GM12878 (cell line): ENCODE measurements at regions not wholly inside any gene's neighbourhood (a gene's known extent, or its start where the extent isn't known, plus 50 kb on each side); places are given as distances from the start of the nearest gene placed in this dataset.

Experiments used
- ATAC-seq: fragments of 200-7000 bp; cut with Tn5 transposase; 3 replicates; pipeline ENCODE4 v1.9.1; 2020; ENCODE audit warnings: mild to moderate bottlenecking, moderate library complexity
- BruUV-seq: library from RNA; stranded (reverse); fragments of 400-500 nt; replicated peaks from 2 replicates; lab custom pipeline; 2021; lab: Mats Ljungman, UMichigan
- CTCF ChIA-PET: fragments of 300-600 bp; sonication (Branson Sonifier 250); formaldehyde crosslinking; extraction: SDS; loops from one replicate; lab custom pipeline; 2021; ENCODE audit warnings: inconsistent platforms; lab: Yijun Ruan, JAX
- POLR2A ChIA-PET: fragments of 350-600 bp; formaldehyde crosslinking; extraction: SDS; loops from one replicate; lab custom pipeline; 2021; ENCODE audit warnings: inconsistent platforms; lab: Charles Lee
- RAD21 ChIA-PET: fragments of 300-600 bp; sonication (Branson Sonifier 250); formaldehyde crosslinking; loops from one replicate; lab custom pipeline; 2023; ENCODE audit warnings: antibody characterized with exemption; ENCODE audit not compliant: unreplicated experiment; lab: Charles Lee
- SMC1A ChIA-PET: fragments of 300-600 bp; sonication (Branson Sonifier 250); formaldehyde crosslinking; loops from one replicate; lab custom pipeline; 2023; ENCODE audit not compliant: unreplicated experiment, uncharacterized antibody; lab: Charles Lee
- DNase-seq: peaks from one replicate; pipeline ENCODE4 v3.0.0-alpha.2; 2011; ENCODE audit warnings: low read depth, low spot score
- FAIRE-seq: peaks from 3 replicates; lab custom pipeline; 2011; peaks lifted over from hg19 to GRCh38; lab: Jason Lieb, UNC
- H2AFZ ChIP-seq: 2 replicates; pipeline ENCODE4 v1.6.0; 2011; ENCODE audit warnings: low read depth, low read length, control low read depth; ENCODE audit not compliant: control insufficient read depth
- H3K27ac ChIP-seq: 2 replicates; pipeline ENCODE4 v1.5.1; 2011; ENCODE audit warnings: control low read depth; ENCODE audit not compliant: control insufficient read depth, insufficient read depth
- H3K27me3 ChIP-seq, 2 experiments: replicated peaks in 1 of 2; 2 replicates each; pipeline versions ENCODE4 v1.6.0 to v1.6.1; 2011; ENCODE audit warnings: low read length in 1 of 2; ENCODE audit not compliant: control insufficient read depth in 2 of 2, insufficient read depth in 2 of 2
- H3K36me3 ChIP-seq, 2 experiments: 2 replicates each; pipeline ENCODE4 v1.5.1; 2011; ENCODE audit warnings: low read length in 1 of 2; ENCODE audit not compliant: control insufficient read depth in 2 of 2, insufficient read depth in 2 of 2
- H3K4me1 ChIP-seq: 2 replicates; pipeline ENCODE4 v1.6.1; 2011; ENCODE audit warnings: mild to moderate bottlenecking, low read length, moderate library complexity, mixed read lengths; ENCODE audit not compliant: control insufficient read depth, insufficient read depth
- H3K4me2 ChIP-seq: 2 replicates; pipeline ENCODE4 v1.6.0; 2011; ENCODE audit warnings: control low read depth; ENCODE audit not compliant: control insufficient read depth, insufficient read depth
- H3K4me3 ChIP-seq: fragments of 200-600 bp; sonication (generic); 2 replicates; pipeline ENCODE4 v1.5.1; 2016
- H3K79me2 ChIP-seq: 2 replicates; pipeline ENCODE4 v1.6.0; 2011; ENCODE audit warnings: low read length; ENCODE audit not compliant: control insufficient read depth, insufficient read depth
- H3K9ac ChIP-seq: 2 replicates; pipeline ENCODE4 v1.8.0; 2011; ENCODE audit warnings: low read length, control low read depth, mixed read lengths; ENCODE audit not compliant: control insufficient read depth, insufficient read depth
- H3K9me3 ChIP-seq: replicated peaks from 3 replicates; pipeline ENCODE4 v1.5.1; 2011; ENCODE audit warnings: mild to moderate bottlenecking, low read length; ENCODE audit not compliant: control insufficient read depth, insufficient read depth
- H4K20me1 ChIP-seq: 2 replicates; pipeline ENCODE4 v1.6.0; 2011; ENCODE audit not compliant: control insufficient read depth, insufficient read depth
- CBFB ChIP-seq: IDR thresholded peaks from 2 replicates; pipeline ENCODE4 v1.6.1; 2016; ENCODE audit warnings: antibody characterized with exemption, low read depth
- CEBPZ ChIP-seq: fragments of 150-350 bp; IDR thresholded peaks from 2 replicates; pipeline ENCODE4 v1.6.1; 2016; ENCODE audit warnings: low read depth, low read length
- JUND ChIP-seq: IDR thresholded peaks from 2 replicates; pipeline ENCODE4 v1.6.1; 2012; ENCODE audit warnings: low read depth, mild to moderate bottlenecking, low read length, improper control_type of control experiment, moderate library complexity
- RAD51 ChIP-seq: fragments of 450-650 bp; IDR thresholded peaks from 2 replicates; pipeline ENCODE4 v1.6.1; 2016; ENCODE audit warnings: moderate library complexity, mild to moderate bottlenecking, inconsistent platforms
- ZNF592 ChIP-seq: fragments of 450-650 bp; IDR thresholded peaks from 2 replicates; pipeline ENCODE4 v1.6.1; 2017; ENCODE audit warnings: mild to moderate bottlenecking, moderate library complexity
- WGBS: methylation state at CpG from one replicate; pipeline ENCODE4 v1.1.6; 2016; ENCODE audit warnings: low lambda C conversion rate; ENCODE audit not compliant: insufficient replicate concordance, insufficient coverage; ENCODE audit errors: missing lambda C conversion rate; 5-methylcytosine and 5-hydroxymethylcytosine counted together
- in situ Hi-C: fragments of 300-500 bp; cut with MboI; formaldehyde crosslinking; loops from 9 replicates; pipeline ENCODE4 v1.14.3; 2018; ENCODE audit warnings: mixed read lengths
- intact Hi-C: fragments of 100-400 bp; cut with micrococcal nuclease; formaldehyde crosslinking; loops from one replicate; pipeline ENCODE4 v1.14.2; 2022; ENCODE audit not compliant: unreplicated experiment

GRCh38 chrX:39750256-39750790, 347.4 kb downstream of the BCOR start:
- TF ChIP-seq JUND: no peak
- TF ChIP-seq RAD51: no peak
- TF ChIP-seq CEBPZ: no peak
- no peak for TF ChIP-seq CBFB
- TF ChIP-seq ZNF592: no peak
- H3K36me3 ChIP-seq: no peaks in the 10 kb centered on the region
- ATAC-seq (no peak), FAIRE-seq (no peak), DNase-seq (no peak)
- no peak overlapping the region for H3K9ac ChIP-seq
- SMC1A ChIA-PET: no interaction called here
- CTCF ChIA-PET: no interaction called here
- no peaks in the 10 kb centered on the region; the same call in 2 of the 3 replicates for H3K9me3 ChIP-seq
- H4K20me1 ChIP-seq: no peaks in the 10 kb centered on the region
- intact Hi-C loops (no loop called here), in situ Hi-C loops (no loop called here)
- no peak overlapping the region for H2AFZ ChIP-seq
- no peak overlapping the region for H3K4me3 ChIP-seq
- no TSS peak for BruUV-seq
- WGBS: 23% methylated on average over 6 of the region's 6 CpGs
- H3K4me2 ChIP-seq: no peak overlapping the region
- RAD21 ChIA-PET: no interaction called here
- H3K27me3 ChIP-seq: no peaks in the 10 kb centered on the region; a peak in 1 of 4 replicates
- no peaks in the 10 kb centered on the region for H3K79me2 ChIP-seq
- H3K27ac ChIP-seq: no peak overlapping the region
- H3K4me1 ChIP-seq: no peaks in the 10 kb centered on the region
- POLR2A ChIA-PET: no interaction called here
